ENCODE measurements at regions not wholly inside any gene's neighbourhood (a gene's known extent, or its start where the extent isn't known, plus 50 kb on each side); places are given as distances from the start of the nearest gene placed in this dataset.

- no peak overlapping the region for H3K4me3 ChIP-seq
- TF ChIP-seq CTCF (IDR thresholded peaks at IDR 0.05) = no peak
- no peak overlapping the region for H3K27ac ChIP-seq
- no peaks in the 10 kb centered on the region for H3K36me3 ChIP-seq
- intact Hi-C loops (cut with DNase I) = no loop called here
- no peaks in the 10 kb centered on the region for H3K27me3 ChIP-seq
- H3K4me1 ChIP-seq = no peaks in the 10 kb centered on the region
- no peak overlapping the region for H3K9ac ChIP-seq (ENCODE audit: low read depth in 2 of 2, low read length in 2 of 2)
- no peaks in the 10 kb centered on the region for H3K9me3 ChIP-seq
- DNase-seq = no peak
Measured at GRCh38 chr7:115096262-115096661, 174.4 kb downstream of the MDFIC start.

DNA sequence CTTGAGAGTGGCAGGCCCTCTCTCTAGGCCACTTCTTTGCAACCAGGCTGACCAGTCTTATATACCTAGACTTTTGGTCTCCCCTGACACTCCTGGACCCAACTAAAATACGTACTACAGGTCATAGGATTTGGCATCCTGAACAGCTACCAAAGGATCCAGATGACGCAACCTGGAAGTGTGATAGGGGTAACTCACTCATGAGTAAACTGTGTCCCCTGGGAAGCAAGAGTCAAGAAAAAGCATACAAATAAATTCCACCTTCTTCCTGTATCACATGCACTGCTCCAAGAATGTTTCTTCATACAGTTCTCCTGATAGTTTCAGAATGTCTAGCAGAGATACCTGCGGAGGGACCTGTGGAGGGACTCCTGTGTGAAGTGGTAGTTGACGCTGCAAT lies 172.3 kb downstream of the MDFIC start:
- DNase-seq = no peak
- Histone ChIP-seq H3K4me3 (no peak overlapping the region), H3K27ac (no peak overlapping the region), H3K9ac (ENCODE audit: low read depth in 2 of 2, low read length in 2 of 2) (no peak overlapping the region), H3K36me3 (no peaks in the 10 kb centered on the region), H3K9me3 (no peaks in the 10 kb centered on the region), H3K27me3 (no peaks in the 10 kb centered on the region), H3K4me1 (no peaks in the 10 kb centered on the region)
- intact Hi-C loops (cut with DNase I) = no loop called here
- TF ChIP-seq CTCF (IDR thresholded peaks at IDR 0.05) = no peak

GRCh38 chr7:115088893-115089292 lies 167.0 kb downstream of the MDFIC start:
- H3K9ac ChIP-seq (ENCODE audit: low read depth in 2 of 2, low read length in 2 of 2) = no peak overlapping the region
- TF ChIP-seq CTCF (IDR thresholded peaks at IDR 0.05) = no peak

GRCh38 chr7:115087437-115087836 lies 165.5 kb downstream of the MDFIC start:
- no peaks in the 10 kb centered on the region for H3K36me3 ChIP-seq
- no peak for TF ChIP-seq CTCF (IDR thresholded peaks at IDR 0.05)
- H3K9me3 ChIP-seq = no peaks in the 10 kb centered on the region
- no peak overlapping the region for H3K27ac ChIP-seq
- H3K4me1 ChIP-seq = no peaks in the 10 kb centered on the region
- intact Hi-C loops (cut with DNase I) = no loop called here
- no peak for DNase-seq
- H3K4me3 ChIP-seq = no peak overlapping the region
- no peak overlapping the region for H3K9ac ChIP-seq (ENCODE audit: low read depth in 2 of 2, low read length in 2 of 2)
- no peaks in the 10 kb centered on the region for H3K27me3 ChIP-seq

More at GRCh38 chr7:115088893-115089292, 167.0 kb downstream of the MDFIC start:
- DNase-seq = no peak
- Histone ChIP-seq H3K27me3 (no peaks in the 10 kb centered on the region), H3K9me3 (no peaks in the 10 kb centered on the region), H3K27ac (no peak overlapping the region), H3K4me1 (no peaks in the 10 kb centered on the region), H3K36me3 (no peaks in the 10 kb centered on the region), H3K4me3 (no peak overlapping the region)
- intact Hi-C loops (cut with DNase I) = no loop called here

DNA sequence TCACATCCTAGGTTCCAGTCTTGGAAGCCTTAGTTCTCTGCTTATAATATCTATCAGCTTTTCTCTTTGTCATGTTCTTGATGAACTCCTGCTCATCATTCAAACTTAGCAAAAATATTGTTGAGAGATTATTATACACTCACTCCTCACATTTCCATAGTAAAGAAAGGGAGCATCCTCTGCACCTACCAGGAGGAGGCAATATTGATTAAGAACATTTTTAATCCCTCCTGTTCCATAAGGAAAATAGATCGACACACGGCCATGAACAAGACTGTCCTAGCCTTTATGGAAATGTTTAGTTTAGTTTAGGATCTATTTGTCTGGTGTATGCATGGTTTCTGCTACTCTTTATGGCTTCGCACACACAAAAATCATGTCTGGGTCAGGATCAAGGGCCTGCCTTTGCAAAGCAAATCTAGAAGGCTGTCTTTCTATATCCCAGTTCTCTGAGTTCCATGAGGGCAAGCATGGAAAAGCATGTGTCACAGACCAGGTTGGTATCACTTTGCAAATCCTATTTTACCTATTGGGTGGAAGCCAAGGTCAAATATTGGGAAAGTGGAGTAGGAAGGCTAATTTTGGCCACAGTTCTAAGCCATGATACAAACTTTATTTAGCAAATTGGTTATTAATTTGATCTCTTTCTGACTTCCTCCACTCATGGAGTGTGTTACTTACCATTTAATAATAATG lies 164.4 kb downstream of the MDFIC start:
- Histone ChIP-seq H3K9me3 (no peaks in the 10 kb centered on the region), H3K36me3 (no peaks in the 10 kb centered on the region), H3K4me3 (no peak overlapping the region), H3K27me3 (no peaks in the 10 kb centered on the region), H3K27ac (no peak overlapping the region), H3K4me1 (no peaks in the 10 kb centered on the region), H3K9ac (ENCODE audit: low read depth in 2 of 2, low read length in 2 of 2) (no peak overlapping the region)
- TF ChIP-seq CTCF (IDR thresholded peaks at IDR 0.05) = no peak
- no peak for DNase-seq
- intact Hi-C loops (cut with DNase I) = no loop called here

Data from colonic mucosa (tissue), 4 donors.